Right cardiac atrium (tissue), 5 donors: ENCODE measurements at regions not wholly inside any gene's neighbourhood (a gene's known extent, or its start where the extent isn't known, plus 50 kb on each side); places are given as distances from the start of the nearest gene placed in this dataset.

ENCODE experiments used
- ATAC-seq, 2 donors: fragments of 200-7000 bp; cut with Tn5 transposase; one replicate each; pipeline versions ENCODE4 v1.8.0 to v1.9.1; 2020; ENCODE audit warnings: moderate library complexity in 2 of 2, mild to moderate bottlenecking in 1 of 2
- DNase-seq, 3 donors: peaks; one replicate each; pipeline ENCODE4 v3.0.0-alpha.2; 2020
- H3K27ac ChIP-seq: one replicate; pipeline ENCODE4 v1.5.1; 2013; ENCODE audit warnings: mild to moderate bottlenecking, low read length, control low read depth, moderate library complexity
- H3K27me3 ChIP-seq: one replicate; pipeline ENCODE4 v1.6.1; 2013; ENCODE audit not compliant: control insufficient read depth, insufficient read depth
- H3K4me1 ChIP-seq: one replicate; pipeline ENCODE4 v1.6.1; 2013; ENCODE audit warnings: low read length; ENCODE audit not compliant: control insufficient read depth, insufficient read depth
- H3K4me3 ChIP-seq: one replicate; pipeline ENCODE4 v1.5.1; 2013; ENCODE audit warnings: low read length, control low read depth
- H3K9me3 ChIP-seq: one replicate; pipeline ENCODE4 v1.6.1; 2013; ENCODE audit warnings: low read length; ENCODE audit not compliant: control insufficient read depth
- WGBS: extraction: QIAGEN DNeasy Blood & Tissue Kit; methylation state at CpG from one replicate; pipeline ENCODE4 v1.1.7; 2013; 5-methylcytosine and 5-hydroxymethylcytosine counted together
- intact Hi-C, 4 donors: fragments of 100-400 bp; cut with DNase I; formaldehyde crosslinking; loops; one replicate each; pipeline versions ENCODE4 v1.11.0 to v1.14.0; 2022 to 2023
- donor health status: healthy with polysubstance abuse.
- donor health status: DM: no; HTN: yes; CAD: no.
- donor health status: DM: no; HTN: no; CAD: no.
- donor health status: DM: no; HTN: yes; CAD: no; lungs with severe emphysema.
- donor health status: DM: yes; HTN: yes; CAD: no.

- H3K4me1 ChIP-seq, result no peaks in the 10 kb centered on the region
- no peaks in the 10 kb centered on the region for H3K27me3 ChIP-seq
- H3K9me3 ChIP-seq, result no peaks in the 10 kb centered on the region
- H3K27ac ChIP-seq, result no peak overlapping the region
- DNase-seq, result no peak
- ATAC-seq, result peak in 1 of 2 donors; percentile 41
- intact Hi-C loops, result no loop called here
- H3K4me3 ChIP-seq, result no peak overlapping the region
- WGBS, result 37% methylated on average over 2 of the region's 2 CpGs
Measured at GRCh38 chr3:176554264-176554663, 643.0 kb downstream of the TBL1XR1 start.

GRCh38 chr3:176526942-176527341 is 670.3 kb downstream of the TBL1XR1 start:
- ATAC-seq (no peak), DNase-seq (no peak)
- intact Hi-C loops, result no loop called here
- Histone ChIP-seq H3K27me3 (no peaks in the 10 kb centered on the region), H3K4me1 (no peaks in the 10 kb centered on the region), H3K4me3 (no peak overlapping the region), H3K27ac (no peak overlapping the region), H3K9me3 (peaks cover 2% of the 10 kb centered on the region)
- 84% methylated on average over 1 of the region's 1 CpG for WGBS

- Histone ChIP-seq H3K4me3 (no peak overlapping the region), H3K27me3 (no peaks in the 10 kb centered on the region), H3K9me3 (peaks cover 2% of the 10 kb centered on the region), H3K27ac (no peak overlapping the region), H3K4me1 (no peaks in the 10 kb centered on the region)
- DNase-seq, result no peak
- WGBS, result 47% methylated on average over 1 of the region's 1 CpG
- ATAC-seq, result no peak
- intact Hi-C loops, result no loop called here
Measured at GRCh38 chr3:176526225-176526624, 671.1 kb downstream of the TBL1XR1 start.

- ATAC-seq, result no peak
- intact Hi-C loops, result no loop called here
Measured at GRCh38 chr3:176523114-176523513, 674.2 kb downstream of the TBL1XR1 start.

DNA sequence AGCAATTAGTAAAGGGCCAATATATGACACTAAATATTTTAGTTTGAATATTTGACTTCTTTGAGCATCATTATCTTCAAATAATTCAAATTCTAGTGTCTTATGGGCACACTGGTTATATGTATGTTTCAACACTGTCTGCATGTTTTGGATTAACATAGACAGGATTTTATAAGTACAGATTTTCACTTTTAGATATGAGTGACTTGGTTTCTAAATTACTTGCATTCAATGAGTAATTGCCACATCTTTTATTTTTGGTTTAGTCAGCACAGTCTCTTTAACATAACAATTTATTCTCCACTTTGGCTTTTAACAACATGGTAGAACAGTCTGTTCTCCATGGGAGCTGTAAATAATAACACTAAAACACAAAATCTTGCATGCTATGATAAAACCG is 674.8 kb downstream of the TBL1XR1 start:
- H3K27ac ChIP-seq, result no peak overlapping the region
- ATAC-seq, result no peak
- DNase-seq, result no peak
- H3K4me1 ChIP-seq, result no peaks in the 10 kb centered on the region
- intact Hi-C loops, result no loop called here
- no peak overlapping the region for H3K4me3 ChIP-seq
- WGBS, result 85% methylated on average over 1 of the region's 1 CpG
- H3K9me3 ChIP-seq, result no peaks in the 10 kb centered on the region
- no peaks in the 10 kb centered on the region for H3K27me3 ChIP-seq

More at GRCh38 chr3:176523114-176523513, 674.2 kb downstream of the TBL1XR1 start:
- Histone ChIP-seq H3K4me3 (no peak overlapping the region), H3K4me1 (no peaks in the 10 kb centered on the region), H3K9me3 (no peaks in the 10 kb centered on the region), H3K27ac (no peak overlapping the region), H3K27me3 (no peaks in the 10 kb centered on the region)
- no peak for DNase-seq

- no peak for DNase-seq
- Histone ChIP-seq H3K27me3 (no peaks in the 10 kb centered on the region), H3K4me1 (no peaks in the 10 kb centered on the region), H3K27ac (no peak overlapping the region), H3K4me3 (no peak overlapping the region), H3K9me3 (no peaks in the 10 kb centered on the region)
- intact Hi-C loops, result no loop called here
- WGBS, result 63% methylated on average over 5 of the region's 5 CpGs
- ATAC-seq, result no peak
Measured at GRCh38 chr3:176521531-176522175, 675.6 kb downstream of the TBL1XR1 start.

- intact Hi-C loops, result loop anchor here in 2 of 4 donors (10.0 kb wide), 1 partner anchor 421 kb away; no protein-coding TSS in a partner anchor
- WGBS, result 61% methylated on average over 10 of the region's 10 CpGs
- H3K27me3 ChIP-seq, result no peaks in the 10 kb centered on the region
- peaks cover 10% of the 10 kb centered on the region for H3K9me3 ChIP-seq
- H3K27ac ChIP-seq, result no peak overlapping the region
- no peak overlapping the region for H3K4me3 ChIP-seq
- DNase-seq (peak in 1 of 3 donors; percentile 18), ATAC-seq (peak in 1 of 2 donors; percentile 18)
- no peaks in the 10 kb centered on the region for H3K4me1 ChIP-seq
Measured at GRCh38 chr3:176514297-176514696, 683.0 kb downstream of the TBL1XR1 start.

GRCh38 chr3:176513604-176514003 is 683.7 kb downstream of the TBL1XR1 start:
- Histone ChIP-seq H3K4me3 (no peak overlapping the region), H3K4me1 (no peaks in the 10 kb centered on the region), H3K9me3 (peaks cover 10% of the 10 kb centered on the region), H3K27me3 (no peaks in the 10 kb centered on the region), H3K27ac (no peak overlapping the region)
- ATAC-seq (no peak), DNase-seq (no peak)
- 75% methylated on average over 1 of the region's 1 CpG for WGBS
- intact Hi-C loops, result loop anchor here in 2 of 4 donors (10.0 kb wide), 1 partner anchor 421 kb away; no protein-coding TSS in a partner anchor

DNA sequence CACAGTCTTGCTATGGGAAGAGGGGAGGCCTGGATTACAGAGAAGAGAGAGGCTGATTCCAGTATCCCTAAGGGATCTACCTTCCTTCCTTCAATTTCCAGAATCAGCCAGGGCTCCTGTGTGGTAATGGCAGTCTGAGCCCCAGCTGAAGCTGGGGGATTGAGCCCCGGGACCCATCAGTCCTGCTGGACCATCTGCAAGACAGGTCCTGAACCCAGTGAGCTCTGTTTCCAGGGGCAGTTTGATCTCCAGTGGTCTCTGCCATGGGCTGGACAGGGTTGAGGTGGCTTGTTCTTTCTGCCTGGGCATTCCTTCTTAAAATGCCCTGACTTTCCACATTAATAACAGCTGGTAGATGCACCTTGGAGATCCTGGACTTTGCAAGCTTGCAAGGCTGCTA is 685.2 kb downstream of the TBL1XR1 start:
- Histone ChIP-seq H3K4me1 (no peaks in the 10 kb centered on the region), H3K9me3 (peaks cover 10% of the 10 kb centered on the region), H3K27ac (no peak overlapping the region), H3K4me3 (no peak overlapping the region), H3K27me3 (no peaks in the 10 kb centered on the region)
- ATAC-seq, result no peak
- 90% methylated on average over 1 of the region's 1 CpG for WGBS
- no peak for DNase-seq
- intact Hi-C loops, result loop anchor here in 2 of 4 donors (10.0 kb wide), 1 partner anchor 423 kb away; no protein-coding TSS in a partner anchor

DNA sequence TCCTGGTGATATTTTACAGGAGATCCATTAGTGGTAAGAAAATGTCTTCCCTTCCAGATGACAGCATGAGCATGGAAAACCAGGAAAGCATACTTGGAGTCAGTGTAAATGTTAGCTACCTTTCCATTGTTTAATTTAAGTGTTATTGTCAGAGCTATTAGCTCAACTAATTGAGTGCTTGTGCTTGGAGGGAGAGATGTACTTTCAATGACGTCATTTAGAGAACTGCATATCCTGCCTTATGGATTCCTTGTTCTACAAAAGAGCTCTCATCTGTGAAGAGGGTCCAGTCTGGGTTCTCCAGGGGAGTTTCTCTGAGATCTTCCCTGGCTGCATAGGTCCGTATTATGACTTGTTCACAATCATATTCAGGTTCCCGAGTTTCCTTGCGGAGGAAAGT is 687.2 kb downstream of the TBL1XR1 start:
- Histone ChIP-seq H3K9me3 (peaks cover 10% of the 10 kb centered on the region), H3K27ac (no peak overlapping the region), H3K4me1 (no peaks in the 10 kb centered on the region), H3K27me3 (no peaks in the 10 kb centered on the region), H3K4me3 (no peak overlapping the region)
- ATAC-seq, result no peak
- no peak for DNase-seq
- 94% methylated on average over 4 of the region's 4 CpGs for WGBS
- intact Hi-C loops, result loop anchor here in 2 of 4 donors (10.0 kb wide), 1 partner anchor 425 kb away; no protein-coding TSS in a partner anchor

DNA sequence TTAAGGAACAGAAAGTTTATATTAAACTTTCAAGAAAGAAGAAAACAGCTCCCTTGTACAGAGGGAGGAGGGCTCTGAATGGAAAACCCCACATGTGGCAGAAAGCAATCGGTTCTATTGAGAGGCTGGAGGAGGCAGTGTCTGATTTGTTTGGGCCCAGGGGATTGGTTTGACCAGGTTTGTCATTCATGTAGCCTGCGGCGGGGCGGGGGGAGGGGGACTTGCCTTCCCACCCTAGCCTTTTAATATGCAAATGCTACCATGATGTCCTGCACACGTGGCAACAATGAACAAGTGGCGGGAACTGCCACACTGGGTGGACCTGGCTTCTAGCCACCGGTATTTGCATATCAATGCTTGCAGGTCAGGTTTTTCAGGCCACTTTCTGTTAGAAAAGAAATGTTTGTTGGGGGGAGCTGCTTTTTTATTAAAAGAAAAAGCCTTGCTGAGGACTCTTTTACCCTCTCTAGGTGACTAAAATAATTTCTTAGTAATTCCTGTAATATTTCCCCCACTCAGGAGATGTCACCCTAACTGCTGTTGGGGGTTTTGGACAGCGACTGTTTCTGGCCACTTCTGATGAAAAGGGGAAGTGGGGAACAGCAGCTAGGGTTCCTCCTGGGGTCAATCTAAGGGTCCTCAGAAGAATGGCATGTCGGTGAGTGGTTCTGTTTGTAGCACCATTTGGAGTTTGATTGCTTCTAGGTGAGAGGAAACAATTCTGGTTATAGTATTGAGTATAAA is 691.2 kb downstream of the TBL1XR1 start:
- Histone ChIP-seq H3K9me3 (no peaks in the 10 kb centered on the region), H3K4me1 (no peaks in the 10 kb centered on the region), H3K4me3 (no peak overlapping the region), H3K27ac (no peak overlapping the region), H3K27me3 (no peaks in the 10 kb centered on the region)
- ATAC-seq (no peak), DNase-seq (no peak)
- 73% methylated on average over 9 of the region's 9 CpGs for WGBS
- intact Hi-C loops, result no loop called here
